ENCODE measurements at regions not wholly inside any gene's neighbourhood (a gene's known extent, or its start where the extent isn't known, plus 50 kb on each side); places are given as distances from the start of the nearest gene placed in this dataset.

DNA sequence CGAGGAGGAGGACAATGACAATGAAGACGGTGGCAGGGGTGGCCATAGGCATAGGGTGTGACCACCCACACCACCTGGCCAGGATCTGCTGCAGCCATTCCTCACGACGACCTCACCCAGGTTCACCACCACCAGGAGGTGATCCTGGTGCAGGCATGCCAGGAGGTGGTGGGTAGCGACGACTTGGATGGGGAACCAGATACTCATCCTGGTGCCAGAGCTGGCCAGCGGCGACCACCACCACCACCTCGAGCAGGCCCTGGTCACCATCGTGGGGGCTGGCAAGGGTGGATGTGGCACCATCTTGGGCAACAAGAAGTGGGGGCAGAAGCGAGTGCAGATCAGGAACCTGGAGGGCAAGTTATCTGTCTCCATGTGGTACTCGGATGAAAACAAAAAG is 117.1 kb upstream of the NXPH2 start:
- ChIA-PET POLR2A (ENCODE audit: unreplicated experiment) (no interaction called here), CTCF (no interaction called here)
- BruUV-seq (replicated peaks), result no TSS peak
- no peaks in the 10 kb centered on the region for H3K4me1 ChIP-seq (ENCODE audit: insufficient read depth, low read length)
- H4K20me1 ChIP-seq (ENCODE audit: low read length), result no peaks in the 10 kb centered on the region
- no peaks in the 10 kb centered on the region for H3K9me2 ChIP-seq (replicated peaks; ENCODE audit: low read length)
- ATAC-seq, result no peak
- H3K27ac ChIP-seq (ENCODE audit: low read length), result no peak overlapping the region
- no peak for TF ChIP-seq EZH2 (IDR thresholded peaks at IDR 0.05; ENCODE audit: low read length, unreplicated experiment)
- TF ChIP-seq, protein P1, sequence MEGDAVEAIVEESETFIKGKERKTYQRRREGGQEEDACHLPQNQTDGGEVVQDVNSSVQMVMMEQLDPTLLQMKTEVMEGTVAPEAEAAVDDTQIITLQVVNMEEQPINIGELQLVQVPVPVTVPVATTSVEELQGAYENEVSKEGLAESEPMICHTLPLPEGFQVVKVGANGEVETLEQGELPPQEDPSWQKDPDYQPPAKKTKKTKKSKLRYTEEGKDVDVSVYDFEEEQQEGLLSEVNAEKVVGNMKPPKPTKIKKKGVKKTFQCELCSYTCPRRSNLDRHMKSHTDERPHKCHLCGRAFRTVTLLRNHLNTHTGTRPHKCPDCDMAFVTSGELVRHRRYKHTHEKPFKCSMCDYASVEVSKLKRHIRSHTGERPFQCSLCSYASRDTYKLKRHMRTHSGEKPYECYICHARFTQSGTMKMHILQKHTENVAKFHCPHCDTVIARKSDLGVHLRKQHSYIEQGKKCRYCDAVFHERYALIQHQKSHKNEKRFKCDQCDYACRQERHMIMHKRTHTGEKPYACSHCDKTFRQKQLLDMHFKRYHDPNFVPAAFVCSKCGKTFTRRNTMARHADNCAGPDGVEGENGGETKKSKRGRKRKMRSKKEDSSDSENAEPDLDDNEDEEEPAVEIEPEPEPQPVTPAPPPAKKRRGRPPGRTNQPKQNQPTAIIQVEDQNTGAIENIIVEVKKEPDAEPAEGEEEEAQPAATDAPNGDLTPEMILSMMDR (conservative IDR thresholded peaks at IDR 0.05; ENCODE audit: low read depth, low read length), result no peak
- TF ChIP-seq EZH2phosphoT487 (IDR thresholded peaks at IDR 0.05; ENCODE audit: borderline replicate concordance, low read length), result no peak
- no peaks in the 10 kb centered on the region for H3F3A ChIP-seq (ENCODE audit: low read length, unreplicated experiment)
- no peak overlapping the region for H2AFZ ChIP-seq (ENCODE audit: low read length)
- DNase-seq, result no peak
- intact Hi-C loops (cut with micrococcal nuclease), result no loop called here
- no peaks in the 10 kb centered on the region for H3K9me3 ChIP-seq (ENCODE audit: low read length)
- no peaks in the 10 kb centered on the region for H3K27me3 ChIP-seq (ENCODE audit: low read length)
- no peak overlapping the region for H3K9ac ChIP-seq (ENCODE audit: low read length)
- H3K4me2 ChIP-seq (ENCODE audit: low read length), result no peak overlapping the region
- no peaks in the 10 kb centered on the region for H3K79me2 ChIP-seq (ENCODE audit: low read length)
- H3K4me3 ChIP-seq (ENCODE audit: low read length), result no peak overlapping the region
- H3K36me3 ChIP-seq (ENCODE audit: low read depth, low read length), result no peaks in the 10 kb centered on the region

DNA sequence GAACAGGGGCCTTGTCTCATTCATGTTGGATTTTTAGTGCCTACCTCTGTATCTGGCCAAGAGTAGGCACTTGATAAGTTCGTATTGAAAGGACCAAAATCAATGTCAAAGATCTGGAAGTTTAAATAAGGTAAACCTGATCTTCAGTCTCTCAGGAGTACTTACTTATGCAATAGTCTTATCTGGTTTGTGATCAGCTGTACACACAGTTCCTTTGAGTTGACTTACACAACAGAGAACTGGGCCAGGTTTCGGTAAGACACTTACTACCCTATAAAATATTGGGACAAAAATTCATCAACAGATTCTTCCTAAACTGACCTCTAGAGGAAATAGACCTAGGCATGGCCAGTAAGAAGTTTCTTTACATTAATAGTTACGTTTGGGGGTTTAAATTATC is 113.6 kb upstream of the NXPH2 start:
- Histone ChIP-seq H3K79me2 (ENCODE audit: low read length) (no peaks in the 10 kb centered on the region), H3K36me3 (ENCODE audit: low read depth, low read length) (no peaks in the 10 kb centered on the region), H2AFZ (ENCODE audit: low read length) (no peak overlapping the region), H3K9me2 (replicated peaks; ENCODE audit: low read length) (no peaks in the 10 kb centered on the region), H3K9me3 (ENCODE audit: low read length) (no peaks in the 10 kb centered on the region), H3K4me1 (ENCODE audit: insufficient read depth, low read length) (no peaks in the 10 kb centered on the region), H3F3A (ENCODE audit: low read length, unreplicated experiment) (no peaks in the 10 kb centered on the region), H3K27me3 (ENCODE audit: low read length) (no peaks in the 10 kb centered on the region), H3K4me2 (ENCODE audit: low read length) (no peak overlapping the region), H3K27ac (ENCODE audit: low read length) (no peak overlapping the region), H3K4me3 (ENCODE audit: low read length) (no peak overlapping the region), H3K9ac (ENCODE audit: low read length) (no peak overlapping the region), H4K20me1 (ENCODE audit: low read length) (no peaks in the 10 kb centered on the region)
- POLR2A ChIA-PET (ENCODE audit: unreplicated experiment), result no interaction called here
- DNase-seq, result peak; percentile 33
- CTCF ChIA-PET, result no interaction called here
- intact Hi-C loops (cut with micrococcal nuclease), result no loop called here
- TF ChIP-seq, protein P1 (conservative IDR thresholded peaks at IDR 0.05; ENCODE audit: low read depth, low read length), result no peak
- no peak for TF ChIP-seq EZH2phosphoT487 (IDR thresholded peaks at IDR 0.05; ENCODE audit: borderline replicate concordance, low read length)
- no peak for TF ChIP-seq EZH2 (IDR thresholded peaks at IDR 0.05; ENCODE audit: low read length, unreplicated experiment)
- no peak for ATAC-seq
- BruUV-seq (replicated peaks), result no TSS peak

DNA sequence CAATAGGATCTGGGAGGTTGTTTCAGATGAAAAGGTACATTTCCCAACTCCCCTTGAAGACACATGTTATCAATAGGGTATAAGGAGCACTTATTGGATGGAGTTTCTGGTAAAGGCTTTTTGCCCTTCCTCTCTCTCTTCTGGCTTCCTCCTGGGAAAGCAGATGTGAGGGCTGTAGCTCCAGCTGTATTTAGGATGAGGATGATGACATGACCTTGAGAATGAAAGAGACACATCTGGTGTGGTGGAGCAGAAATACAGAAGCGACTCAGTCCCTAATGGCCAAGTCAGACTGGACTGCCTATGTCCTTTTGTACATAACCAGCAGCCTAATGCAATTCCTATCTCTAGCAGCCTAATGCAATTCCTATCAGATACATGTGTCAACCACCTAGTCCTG is 100.9 kb upstream of the NXPH2 start:
- no peaks in the 10 kb centered on the region for H3K79me2 ChIP-seq (ENCODE audit: low read length)
- DNase-seq (no peak), ATAC-seq (no peak)
- no peaks in the 10 kb centered on the region for H3K27me3 ChIP-seq (ENCODE audit: low read length)
- H4K20me1 ChIP-seq (ENCODE audit: low read length), result no peaks in the 10 kb centered on the region
- no peak overlapping the region for H2AFZ ChIP-seq (ENCODE audit: low read length)
- no peaks in the 10 kb centered on the region for H3F3A ChIP-seq (ENCODE audit: low read length, unreplicated experiment)
- H3K4me3 ChIP-seq (ENCODE audit: low read length), result no peak overlapping the region
- no TSS peak for BruUV-seq (replicated peaks)
- ChIA-PET CTCF (no interaction called here), POLR2A (ENCODE audit: unreplicated experiment) (no interaction called here)
- intact Hi-C loops (cut with micrococcal nuclease), result no loop called here
- no peaks in the 10 kb centered on the region for H3K36me3 ChIP-seq (ENCODE audit: low read depth, low read length)
- H3K9me2 ChIP-seq (replicated peaks; ENCODE audit: low read length), result no peaks in the 10 kb centered on the region
- H3K4me2 ChIP-seq (ENCODE audit: low read length), result no peak overlapping the region
- TF ChIP-seq, protein P1 (conservative IDR thresholded peaks at IDR 0.05; ENCODE audit: low read depth, low read length), result no peak
- TF ChIP-seq EZH2 (IDR thresholded peaks at IDR 0.05; ENCODE audit: low read length, unreplicated experiment) (no peak), EZH2phosphoT487 (IDR thresholded peaks at IDR 0.05; ENCODE audit: borderline replicate concordance, low read length) (no peak)
- H3K9me3 ChIP-seq (ENCODE audit: low read length), result no peaks in the 10 kb centered on the region
- H3K27ac ChIP-seq (ENCODE audit: low read length), result no peak overlapping the region
- no peak overlapping the region for H3K9ac ChIP-seq (ENCODE audit: low read length)
- no peaks in the 10 kb centered on the region for H3K4me1 ChIP-seq (ENCODE audit: insufficient read depth, low read length)
